SK-N-SH treated with all-trans-retinoic acid at 6 μM for 48 hours (cell line): ENCODE measurements at regions not wholly inside any gene's neighbourhood (a gene's known extent, or its start where the extent isn't known, plus 50 kb on each side); places are given as distances from the start of the nearest gene placed in this dataset.

Source experiments
- ATAC-seq: fragments of 200-7000 bp; cut with Tn5 transposase; 3 replicates; pipeline ENCODE4 v1.9.1; 2020; ENCODE audit warnings: mild to moderate bottlenecking, moderate library complexity
- ARNTL ChIP-seq: fragments of 450-650 bp; formaldehyde crosslinking; IDR thresholded peaks from 2 replicates; pipeline ENCODE4 v1.5.0; 2020; ENCODE audit warnings: low read depth, mild to moderate bottlenecking, moderate library complexity, borderline replicate concordance
- CREB5 ChIP-seq: fragments of 250-450 bp; sonication (Bioruptor Pico); IDR thresholded peaks from 2 replicates; pipeline ENCODE4 v1.5.1; 2020; ENCODE audit warnings: low read depth, mild to moderate bottlenecking, moderate library complexity
- CSDC2 ChIP-seq: fragments of 250-450 bp; sonication (Bioruptor Pico); IDR thresholded peaks from 2 replicates; pipeline ENCODE4 v1.5.0; 2020; ENCODE audit warnings: mild to moderate bottlenecking, moderate library complexity
- CSRNP3 ChIP-seq: fragments of 250-450 bp; sonication (Bioruptor Pico); IDR thresholded peaks from 2 replicates; pipeline ENCODE4 v1.5.1; 2021; ENCODE audit warnings: mild to moderate bottlenecking, moderate library complexity
- ESRRG ChIP-seq: fragments of 250-450 bp; sonication (Bioruptor Pico); IDR thresholded peaks from 2 replicates; pipeline ENCODE4 v1.6.1; 2021; ENCODE audit warnings: mild to moderate bottlenecking
- GLIS3 ChIP-seq: fragments of 250-450 bp; sonication (Bioruptor Pico); IDR thresholded peaks from 2 replicates; pipeline ENCODE4 v1.5.0; 2020; ENCODE audit warnings: mild to moderate bottlenecking, moderate library complexity
- ISL1 ChIP-seq: fragments of 250-450 bp; sonication (Bioruptor Pico); IDR thresholded peaks from 2 replicates; pipeline ENCODE4 v2.1.2; 2022; ENCODE audit warnings: mild to moderate bottlenecking, moderate library complexity
- OSR1 ChIP-seq: fragments of 250-450 bp; sonication (Bioruptor Pico); IDR thresholded peaks from 2 replicates; pipeline ENCODE4 v1.8.0; 2022; ENCODE audit warnings: moderate library complexity, mild to moderate bottlenecking, inconsistent platforms
- PATZ1 ChIP-seq: fragments of 250-450 bp; sonication (Bioruptor Pico); IDR thresholded peaks from 2 replicates; pipeline ENCODE4 v1.8.0; 2020; ENCODE audit warnings: mild to moderate bottlenecking, moderate library complexity, borderline replicate concordance
- POU6F1 ChIP-seq: fragments of 250-450 bp; sonication (Bioruptor Pico); IDR thresholded peaks from 2 replicates; pipeline ENCODE4 v1.8.0; 2021; ENCODE audit warnings: low read depth, mild to moderate bottlenecking, moderate library complexity, borderline replicate concordance
- RARB ChIP-seq: fragments of 250-450 bp; sonication (Bioruptor Pico); IDR thresholded peaks from 2 replicates; pipeline ENCODE4 v1.8.0; 2021; ENCODE audit warnings: mild to moderate bottlenecking, moderate library complexity
- SNAI2 ChIP-seq: fragments of 250-450 bp; sonication (Bioruptor Pico); IDR thresholded peaks from 2 replicates; pipeline ENCODE4 v1.5.0; 2020; ENCODE audit warnings: mild to moderate bottlenecking, moderate library complexity
- TCF4 ChIP-seq: fragments of 250-450 bp; sonication (Bioruptor Pico); IDR thresholded peaks from 2 replicates; pipeline ENCODE4 v1.8.0; 2021; ENCODE audit warnings: mild to moderate bottlenecking, moderate library complexity, borderline replicate concordance
- TOX ChIP-seq: fragments of 250-450 bp; sonication (Bioruptor Pico); IDR thresholded peaks from 2 replicates; pipeline ENCODE4 v1.8.0; 2021; ENCODE audit warnings: mild to moderate bottlenecking, moderate library complexity, borderline replicate concordance
- ZC3H10 ChIP-seq: fragments of 250-450 bp; sonication (Bioruptor Pico); IDR thresholded peaks from 2 replicates; pipeline ENCODE4 v1.5.1; 2021; ENCODE audit warnings: mild to moderate bottlenecking, moderate library complexity
- ZFP3 ChIP-seq: fragments of 250-450 bp; sonication (Bioruptor Pico); IDR thresholded peaks from 2 replicates; pipeline ENCODE4 v1.5.0; 2020; ENCODE audit warnings: mild to moderate bottlenecking, moderate library complexity
- ZFP30 ChIP-seq: fragments of 450-650 bp; formaldehyde crosslinking; IDR thresholded peaks from 2 replicates; pipeline ENCODE4 v1.5.0; 2022; ENCODE audit warnings: mild to moderate bottlenecking, moderate library complexity
- ZNF565 ChIP-seq: fragments of 450-650 bp; formaldehyde crosslinking; conservative IDR thresholded peaks from 2 replicates; pipeline ENCODE4 v1.5.0; 2020; ENCODE audit warnings: low read depth, mild to moderate bottlenecking, moderate library complexity
- ZNF70 ChIP-seq: fragments of 450-650 bp; formaldehyde crosslinking; IDR thresholded peaks from 2 replicates; pipeline ENCODE4 v1.5.0; 2020; ENCODE audit warnings: mild to moderate bottlenecking, moderate library complexity
- TF ChIP-seq, protein P1 (sequence below): fragments of 250-450 bp; sonication (Bioruptor Pico); IDR thresholded peaks from 2 replicates; pipeline ENCODE4 v1.5.0; 2020; ENCODE audit warnings: mild to moderate bottlenecking, moderate library complexity

- ATAC-seq = no peak
- no peak for TF ChIP-seq CSDC2 (CRISPR knock-in tag)
- no peak for TF ChIP-seq RARB (CRISPR knock-in tag)
- no peak for TF ChIP-seq CREB5
- TF ChIP-seq CSRNP3 (CRISPR knock-in tag) = no peak
- TF ChIP-seq ZNF565 (CRISPR knock-in tag) = no peak
- no peak for TF ChIP-seq ZFP3 (CRISPR knock-in tag)
- no peak for TF ChIP-seq TOX
- TF ChIP-seq ISL1 (CRISPR knock-in tag) = no peak
- TF ChIP-seq, protein P1, sequence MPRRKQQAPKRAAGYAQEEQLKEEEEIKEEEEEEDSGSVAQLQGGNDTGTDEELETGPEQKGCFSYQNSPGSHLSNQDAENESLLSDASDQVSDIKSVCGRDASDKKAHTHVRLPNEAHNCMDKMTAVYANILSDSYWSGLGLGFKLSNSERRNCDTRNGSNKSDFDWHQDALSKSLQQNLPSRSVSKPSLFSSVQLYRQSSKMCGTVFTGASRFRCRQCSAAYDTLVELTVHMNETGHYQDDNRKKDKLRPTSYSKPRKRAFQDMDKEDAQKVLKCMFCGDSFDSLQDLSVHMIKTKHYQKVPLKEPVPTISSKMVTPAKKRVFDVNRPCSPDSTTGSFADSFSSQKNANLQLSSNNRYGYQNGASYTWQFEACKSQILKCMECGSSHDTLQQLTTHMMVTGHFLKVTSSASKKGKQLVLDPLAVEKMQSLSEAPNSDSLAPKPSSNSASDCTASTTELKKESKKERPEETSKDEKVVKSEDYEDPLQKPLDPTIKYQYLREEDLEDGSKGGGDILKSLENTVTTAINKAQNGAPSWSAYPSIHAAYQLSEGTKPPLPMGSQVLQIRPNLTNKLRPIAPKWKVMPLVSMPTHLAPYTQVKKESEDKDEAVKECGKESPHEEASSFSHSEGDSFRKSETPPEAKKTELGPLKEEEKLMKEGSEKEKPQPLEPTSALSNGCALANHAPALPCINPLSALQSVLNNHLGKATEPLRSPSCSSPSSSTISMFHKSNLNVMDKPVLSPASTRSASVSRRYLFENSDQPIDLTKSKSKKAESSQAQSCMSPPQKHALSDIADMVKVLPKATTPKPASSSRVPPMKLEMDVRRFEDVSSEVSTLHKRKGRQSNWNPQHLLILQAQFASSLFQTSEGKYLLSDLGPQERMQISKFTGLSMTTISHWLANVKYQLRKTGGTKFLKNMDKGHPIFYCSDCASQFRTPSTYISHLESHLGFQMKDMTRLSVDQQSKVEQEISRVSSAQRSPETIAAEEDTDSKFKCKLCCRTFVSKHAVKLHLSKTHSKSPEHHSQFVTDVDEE (CRISPR knock-in tag) = no peak
- TF ChIP-seq ZNF70 = no peak
- TF ChIP-seq TCF4 = no peak
- TF ChIP-seq ESRRG (CRISPR knock-in tag) = no peak
- no peak for TF ChIP-seq ARNTL (CRISPR knock-in tag)
- TF ChIP-seq PATZ1 (CRISPR knock-in tag) = no peak
- no peak for TF ChIP-seq SNAI2 (CRISPR knock-in tag)
- no peak for TF ChIP-seq ZC3H10
- TF ChIP-seq POU6F1 (CRISPR knock-in tag) = no peak
Observed at GRCh38 chr5:54795284-54795683, 190.1 kb downstream of the ESM1 start.

- no peak for ATAC-seq
- TF ChIP-seq RARB (CRISPR knock-in tag) = no peak
- TF ChIP-seq ESRRG (CRISPR knock-in tag) = no peak
- TF ChIP-seq CREB5 = no peak
- TF ChIP-seq ZNF70 = no peak
- no peak for TF ChIP-seq ZNF565 (CRISPR knock-in tag)
- TF ChIP-seq, protein P1 (CRISPR knock-in tag) = no peak
- no peak for TF ChIP-seq TCF4
- TF ChIP-seq OSR1 (CRISPR knock-in tag) = no peak
- no peak for TF ChIP-seq GLIS3 (CRISPR knock-in tag)
- TF ChIP-seq POU6F1 (CRISPR knock-in tag) = no peak
- TF ChIP-seq ZFP30 (CRISPR knock-in tag) = no peak
- TF ChIP-seq TOX = no peak
- no peak for TF ChIP-seq SNAI2 (CRISPR knock-in tag)
Observed at GRCh38 chr5:54794135-54794975, 191.0 kb downstream of the ESM1 start.
